ENCODE measurements at regions not wholly inside any gene's neighbourhood (a gene's known extent, or its start where the extent isn't known, plus 50 kb on each side); places are given as distances from the start of the nearest gene placed in this dataset.

DNA sequence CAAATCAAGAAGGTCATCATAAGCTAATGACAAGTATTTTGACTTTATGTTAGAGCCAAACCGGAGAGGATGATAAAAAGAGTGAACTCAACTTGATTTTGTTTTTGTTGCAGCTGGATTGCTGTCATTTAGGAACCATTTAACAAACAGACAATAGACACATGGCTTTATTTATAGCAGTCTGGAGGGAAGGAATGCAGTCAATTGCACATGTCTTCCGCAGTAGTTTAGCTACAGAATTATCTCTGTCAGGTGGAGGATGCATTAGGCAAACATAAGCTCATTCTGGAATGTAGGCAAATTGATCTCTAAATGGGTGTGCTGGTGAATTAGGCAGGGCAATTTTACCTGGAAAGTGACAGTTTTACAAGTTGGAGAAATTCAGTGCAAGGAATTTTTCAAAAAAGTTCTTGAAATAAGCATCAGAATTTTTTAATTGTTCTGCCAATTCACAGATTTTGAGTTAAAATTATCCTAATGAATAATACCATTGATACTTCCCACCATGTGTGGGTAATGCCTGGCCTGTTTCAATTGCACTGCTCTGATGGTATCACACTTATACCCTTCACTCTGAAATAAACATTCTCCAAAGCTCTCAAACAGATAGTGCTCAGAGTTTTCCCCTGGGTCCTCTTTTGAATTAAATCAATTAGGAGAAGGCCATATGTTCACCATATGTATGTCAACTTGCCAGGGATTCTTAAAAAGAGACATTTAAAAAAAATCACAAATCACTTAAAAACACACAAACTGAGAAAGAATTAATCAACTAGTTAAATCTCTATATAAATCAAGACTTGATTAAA is 318.3 kb downstream of the NDFIP2 start:
- H3K27me3 ChIP-seq (ENCODE audit: control insufficient read depth, insufficient read depth, low read length): no peaks in the 10 kb centered on the region
- H3K4me3 ChIP-seq (ENCODE audit: low read depth, low read length): no peak overlapping the region
- TF ChIP-seq, protein P1, sequence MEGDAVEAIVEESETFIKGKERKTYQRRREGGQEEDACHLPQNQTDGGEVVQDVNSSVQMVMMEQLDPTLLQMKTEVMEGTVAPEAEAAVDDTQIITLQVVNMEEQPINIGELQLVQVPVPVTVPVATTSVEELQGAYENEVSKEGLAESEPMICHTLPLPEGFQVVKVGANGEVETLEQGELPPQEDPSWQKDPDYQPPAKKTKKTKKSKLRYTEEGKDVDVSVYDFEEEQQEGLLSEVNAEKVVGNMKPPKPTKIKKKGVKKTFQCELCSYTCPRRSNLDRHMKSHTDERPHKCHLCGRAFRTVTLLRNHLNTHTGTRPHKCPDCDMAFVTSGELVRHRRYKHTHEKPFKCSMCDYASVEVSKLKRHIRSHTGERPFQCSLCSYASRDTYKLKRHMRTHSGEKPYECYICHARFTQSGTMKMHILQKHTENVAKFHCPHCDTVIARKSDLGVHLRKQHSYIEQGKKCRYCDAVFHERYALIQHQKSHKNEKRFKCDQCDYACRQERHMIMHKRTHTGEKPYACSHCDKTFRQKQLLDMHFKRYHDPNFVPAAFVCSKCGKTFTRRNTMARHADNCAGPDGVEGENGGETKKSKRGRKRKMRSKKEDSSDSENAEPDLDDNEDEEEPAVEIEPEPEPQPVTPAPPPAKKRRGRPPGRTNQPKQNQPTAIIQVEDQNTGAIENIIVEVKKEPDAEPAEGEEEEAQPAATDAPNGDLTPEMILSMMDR (IDR thresholded peaks at IDR 0.05; ENCODE audit: insufficient read depth, low read length, severe bottlenecking): no peak
- H3K36me3 ChIP-seq (ENCODE audit: control insufficient read depth, insufficient read depth, low read length): no peaks in the 10 kb centered on the region
- FAIRE-seq (no peak), DNase-seq (ENCODE audit: low read depth) (no peak)

DNA sequence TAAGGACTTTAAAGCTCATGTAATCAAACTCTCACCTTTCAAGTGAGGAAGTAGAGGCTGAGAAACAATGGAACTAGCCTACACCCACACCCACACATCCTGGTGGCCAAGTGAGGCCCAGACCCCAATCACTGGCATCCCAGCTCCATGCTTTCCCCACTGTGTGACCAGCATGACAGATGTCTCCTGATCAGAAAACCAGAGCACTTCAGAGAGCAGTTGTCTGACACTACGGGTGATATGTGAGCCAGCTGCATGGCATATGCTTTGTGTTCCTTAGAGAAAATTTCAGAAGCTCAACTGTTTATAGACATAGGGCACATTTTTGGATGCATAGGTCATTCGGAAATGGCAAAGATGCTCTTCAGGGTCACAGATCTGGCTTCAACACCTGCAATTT is 315.2 kb downstream of the NDFIP2 start:
- DNase-seq (ENCODE audit: low read depth) (no peak), FAIRE-seq (no peak)
- H3K27me3 ChIP-seq (ENCODE audit: control insufficient read depth, insufficient read depth, low read length): no peaks in the 10 kb centered on the region
- H3K36me3 ChIP-seq (ENCODE audit: control insufficient read depth, insufficient read depth, low read length): no peaks in the 10 kb centered on the region
- H3K4me3 ChIP-seq (ENCODE audit: low read depth, low read length): no peak overlapping the region
- TF ChIP-seq, protein P1 (IDR thresholded peaks at IDR 0.05; ENCODE audit: insufficient read depth, low read length, severe bottlenecking): no peak

DNA sequence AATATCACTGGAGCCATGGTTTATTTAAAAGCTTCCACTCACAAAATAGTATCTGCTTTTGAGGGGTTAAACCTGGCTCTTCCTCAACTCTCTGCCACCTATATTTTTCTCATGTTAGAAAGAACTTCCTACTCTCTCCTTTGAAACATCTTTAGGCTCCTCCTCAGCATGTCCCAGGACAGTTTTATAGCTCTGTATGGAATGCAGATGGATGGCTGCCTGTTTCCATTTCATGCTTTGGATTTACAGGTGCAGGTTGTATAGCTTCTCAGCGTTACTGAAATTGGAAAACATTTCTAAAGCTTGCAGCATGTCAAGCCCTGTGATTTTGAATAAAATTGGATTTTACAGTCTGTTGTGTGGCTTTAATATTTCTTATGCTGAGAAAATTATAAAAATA is 314.0 kb downstream of the NDFIP2 start:
- FAIRE-seq: no peak

DNA sequence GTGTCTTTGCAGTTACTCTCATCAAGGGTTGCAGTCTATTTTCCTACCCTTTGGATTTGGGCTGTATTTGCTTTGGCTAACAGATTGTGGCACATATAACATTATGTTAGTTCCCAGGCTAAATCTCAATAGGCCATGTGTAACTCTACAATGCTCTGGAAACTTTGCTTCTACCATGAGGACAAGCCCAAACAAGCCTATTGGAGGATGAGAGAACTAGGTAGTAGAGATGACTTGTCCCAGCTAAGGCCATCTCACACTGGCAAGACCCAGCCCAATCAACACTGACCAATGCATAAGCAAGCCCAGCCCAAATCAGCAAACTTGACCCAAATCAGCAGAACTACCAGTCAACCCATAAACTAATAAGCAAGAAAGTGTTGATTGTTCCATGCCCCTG is 311.8 kb downstream of the NDFIP2 start:
- Histone ChIP-seq H3K27me3 (ENCODE audit: control insufficient read depth, insufficient read depth, low read length) (no peaks in the 10 kb centered on the region), H3K4me3 (ENCODE audit: low read depth, low read length) (no peak overlapping the region), H3K36me3 (ENCODE audit: control insufficient read depth, insufficient read depth, low read length) (no peaks in the 10 kb centered on the region)
- FAIRE-seq (peak; percentile 60), DNase-seq (ENCODE audit: low read depth) (peak; percentile 78)
- TF ChIP-seq, protein P1 (IDR thresholded peaks at IDR 0.05; ENCODE audit: insufficient read depth, low read length, severe bottlenecking): no peak

More for the DNA sequence above, 314.0 kb downstream of the NDFIP2 start:
- H3K36me3 ChIP-seq (ENCODE audit: control insufficient read depth, insufficient read depth, low read length): no peaks in the 10 kb centered on the region
- DNase-seq (ENCODE audit: low read depth): no peak
- H3K4me3 ChIP-seq (ENCODE audit: low read depth, low read length): no peak overlapping the region
- TF ChIP-seq, protein P1 (IDR thresholded peaks at IDR 0.05; ENCODE audit: insufficient read depth, low read length, severe bottlenecking): no peak
- no peaks in the 10 kb centered on the region for H3K27me3 ChIP-seq (ENCODE audit: control insufficient read depth, insufficient read depth, low read length)

DNA sequence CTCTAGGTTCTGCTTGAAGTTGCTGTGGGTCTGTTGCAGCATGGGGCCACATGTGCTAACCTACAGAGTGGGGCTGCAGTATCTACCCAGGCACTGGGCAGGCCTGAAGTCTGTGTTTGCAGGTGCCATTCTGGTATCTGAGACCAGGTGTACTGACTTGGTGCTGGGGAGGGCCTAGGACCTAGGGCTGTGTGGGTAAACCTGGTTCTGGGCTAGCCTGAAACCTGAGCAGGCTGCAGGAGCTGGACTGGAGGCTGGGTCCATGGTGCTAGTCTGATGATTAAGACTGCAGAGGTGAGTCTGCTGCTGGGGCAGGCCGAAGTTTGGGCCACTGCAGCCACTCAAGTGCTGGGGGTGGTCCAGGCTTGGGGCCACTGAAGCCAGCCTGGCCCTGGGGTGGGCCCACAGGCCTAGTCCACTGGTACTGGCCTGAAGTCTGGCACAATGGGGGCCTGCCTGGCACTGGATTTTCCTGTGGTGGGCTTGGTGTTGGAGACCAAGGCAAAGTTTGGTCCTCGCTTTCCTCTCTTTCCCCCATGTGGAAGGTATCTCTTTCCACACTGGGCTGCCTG is 310.6 kb downstream of the NDFIP2 start:
- no peak for FAIRE-seq

More for the DNA sequence above, 310.6 kb downstream of the NDFIP2 start:
- H3K27me3 ChIP-seq (ENCODE audit: control insufficient read depth, insufficient read depth, low read length): no peaks in the 10 kb centered on the region
- TF ChIP-seq, protein P1 (IDR thresholded peaks at IDR 0.05; ENCODE audit: insufficient read depth, low read length, severe bottlenecking): no peak
- no peaks in the 10 kb centered on the region for H3K36me3 ChIP-seq (ENCODE audit: control insufficient read depth, insufficient read depth, low read length)
- no peak overlapping the region for H3K4me3 ChIP-seq (ENCODE audit: low read depth, low read length)
- DNase-seq (ENCODE audit: low read depth): no peak

Data from bronchial epithelial cell (primary cell).